ENCODE measurements at regions not wholly inside any gene's neighbourhood (a gene's known extent, or its start where the extent isn't known, plus 50 kb on each side); places are given as distances from the start of the nearest gene placed in this dataset.

DNA sequence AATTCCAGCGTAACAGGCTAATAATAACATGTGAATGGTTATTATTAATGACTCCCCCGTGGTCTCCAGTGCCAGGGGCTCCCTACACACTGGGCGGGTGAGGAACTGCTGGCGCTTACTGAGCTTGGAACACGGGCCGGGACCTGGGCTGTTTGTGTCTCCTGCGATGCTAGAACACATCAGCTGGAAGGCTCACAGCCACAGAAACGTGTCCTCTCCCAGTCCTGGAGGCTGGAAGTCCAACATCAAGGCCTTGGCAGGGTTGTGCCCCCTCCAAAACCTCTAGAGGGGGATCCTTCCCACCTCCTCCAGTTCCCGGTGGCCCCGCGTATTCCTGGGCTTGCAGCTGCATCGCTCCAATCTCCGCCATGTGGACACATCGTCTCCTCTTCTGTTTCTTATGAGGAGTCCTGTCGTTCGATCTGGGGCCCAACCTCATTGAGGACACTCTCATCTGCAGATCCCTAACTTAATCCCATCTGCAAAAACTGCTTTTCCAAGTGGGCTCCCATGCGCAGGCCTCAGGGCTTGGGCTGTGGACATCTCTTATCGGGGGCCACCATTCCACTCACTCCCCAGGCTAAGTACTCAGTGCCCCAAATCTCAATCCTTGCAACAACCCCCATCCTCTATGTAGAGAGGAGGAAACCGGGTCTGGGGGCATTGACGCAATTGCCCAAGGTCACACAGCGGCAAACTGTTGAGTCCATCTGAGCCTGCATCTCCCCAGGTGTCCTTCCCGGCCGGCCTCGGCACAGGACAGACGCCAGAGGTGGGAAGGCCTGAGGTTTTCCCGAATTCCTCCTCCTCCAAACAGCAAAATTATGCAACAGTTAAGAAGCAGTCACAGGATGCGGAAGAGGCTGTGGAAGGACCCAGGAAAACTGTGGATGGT is 193.9 kb downstream of the IRF8 start:
- no peaks in the 10 kb centered on the region for H3K9me3 ChIP-seq (ENCODE audit: control insufficient read depth, insufficient read depth, low read length)
- H3K9ac ChIP-seq (ENCODE audit: low read depth, low read length) = no peak overlapping the region
- 0 out of 2 replicates have a peak, but pooled peaks cover 7% of the 10 kb centered on the region for H3K4me1 ChIP-seq (ENCODE audit: insufficient read depth, low read length)
- H3K36me3 ChIP-seq (ENCODE audit: insufficient read depth, low read length) = no peaks in the 10 kb centered on the region

DNA sequence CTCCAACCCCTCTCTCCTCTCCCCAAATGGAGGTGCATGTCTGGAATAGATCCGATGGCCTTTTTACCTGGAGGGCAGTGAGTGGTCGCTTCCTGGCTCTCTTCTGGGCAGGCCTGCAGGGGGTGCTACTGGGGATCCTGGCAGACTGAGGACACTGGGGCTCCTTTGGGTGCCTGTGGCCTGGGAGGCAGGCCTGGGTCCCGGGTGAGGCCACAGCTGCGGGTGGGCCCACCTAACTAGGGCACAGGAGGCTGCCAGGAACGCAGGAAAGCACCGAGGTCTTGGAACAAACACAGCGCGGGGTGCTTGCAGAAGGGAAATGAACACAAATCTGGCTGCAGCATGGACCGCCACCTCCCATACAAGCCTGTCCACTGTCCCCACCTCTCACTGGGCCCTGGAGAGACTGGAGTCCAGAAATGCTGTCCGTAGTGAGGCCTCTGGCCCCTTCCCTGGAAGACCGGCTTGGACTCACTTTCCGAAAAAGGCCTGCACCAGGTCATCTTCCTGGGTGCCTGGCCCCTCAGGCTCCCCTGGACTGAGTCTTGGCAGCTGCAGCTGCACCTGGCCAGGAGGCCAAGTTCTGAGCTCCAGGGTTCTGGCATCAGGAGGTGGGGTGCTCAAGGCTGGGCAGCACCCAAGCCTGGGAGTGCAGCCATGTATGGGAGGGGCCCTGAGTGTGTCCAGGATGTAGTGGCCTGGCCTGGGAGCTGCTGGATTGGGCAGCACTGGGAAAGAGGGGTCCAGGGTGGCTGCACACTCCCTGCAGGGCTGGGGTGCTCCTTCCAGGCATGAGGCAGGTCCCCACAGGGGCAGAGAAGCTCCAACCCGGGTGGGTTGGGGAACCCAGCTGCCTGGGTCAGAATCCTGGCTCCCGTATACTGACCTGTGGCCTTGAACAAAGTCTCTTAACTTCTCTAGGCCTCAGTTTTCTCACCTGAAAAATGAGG is 195.1 kb downstream of the IRF8 start:
- Histone ChIP-seq H3K4me1 (ENCODE audit: insufficient read depth, low read length) (0 out of 2 replicates have a peak, but pooled peaks cover 2% of the 10 kb centered on the region), H3K9ac (ENCODE audit: low read depth, low read length) (no peak overlapping the region), H3K36me3 (ENCODE audit: insufficient read depth, low read length) (no peaks in the 10 kb centered on the region), H3K9me3 (ENCODE audit: control insufficient read depth, insufficient read depth, low read length) (no peaks in the 10 kb centered on the region)

DNA sequence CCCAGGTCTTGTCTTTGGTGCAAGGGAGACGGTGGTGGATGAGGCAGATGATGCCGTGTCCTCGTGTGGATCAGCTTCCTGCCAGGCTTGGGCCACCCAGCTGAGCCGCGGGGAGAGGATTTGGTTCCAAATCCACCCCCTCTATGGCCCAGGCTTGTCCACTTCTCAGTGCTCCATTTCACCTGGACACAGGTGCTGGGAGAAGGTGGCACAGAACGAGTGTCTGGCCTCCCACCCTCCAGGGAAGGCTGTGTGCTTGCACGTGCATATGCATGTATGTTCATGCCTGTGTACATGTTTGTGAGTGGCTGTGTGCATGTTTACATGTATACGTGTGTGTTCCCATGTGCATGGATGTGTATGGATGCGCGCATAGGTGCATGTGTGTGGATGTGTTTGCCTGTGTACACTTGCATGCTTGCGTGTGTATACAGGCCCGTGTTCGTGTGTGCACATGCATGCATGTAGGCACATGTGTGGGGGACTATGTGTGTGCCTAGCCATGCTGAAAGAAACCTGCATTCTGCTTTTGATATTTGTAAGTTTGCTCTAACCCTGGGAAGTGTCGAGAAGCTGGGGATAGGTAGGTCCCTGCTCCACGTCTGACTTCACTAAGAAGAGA is 196.3 kb downstream of the IRF8 start:
- Histone ChIP-seq H3K36me3 (ENCODE audit: insufficient read depth, low read length) (no peaks in the 10 kb centered on the region), H3K9me3 (ENCODE audit: control insufficient read depth, insufficient read depth, low read length) (no peaks in the 10 kb centered on the region), H3K4me1 (ENCODE audit: insufficient read depth, low read length) (no peaks in the 10 kb centered on the region)

DNA sequence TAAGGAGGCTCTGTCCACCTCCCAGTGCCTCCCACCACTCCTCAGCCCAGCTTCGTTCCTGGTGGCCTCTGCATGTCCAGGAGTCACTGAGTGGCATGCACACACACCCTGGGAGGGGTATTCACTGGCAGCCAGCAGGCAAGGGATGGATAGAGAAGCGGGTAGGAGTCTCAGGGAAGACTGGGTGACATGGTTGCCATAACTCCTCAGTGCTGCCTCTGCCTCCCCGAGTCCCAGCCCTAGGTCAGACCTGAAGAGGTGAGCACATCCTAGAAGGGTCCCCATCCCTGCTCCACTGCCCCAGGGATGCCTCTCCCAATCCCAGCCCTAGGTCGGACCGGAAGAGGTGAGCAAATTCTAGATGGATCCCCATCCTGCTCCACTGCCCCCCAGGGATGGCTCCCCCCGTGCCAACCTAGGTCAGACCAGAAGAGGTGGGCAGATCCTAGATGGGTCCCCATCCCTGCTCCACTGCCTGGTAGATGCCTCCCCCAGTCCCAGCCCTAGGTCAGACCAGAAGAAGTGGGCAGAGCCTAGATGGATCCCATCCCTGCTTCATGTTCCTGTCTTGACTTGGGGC is 197.0 kb downstream of the IRF8 start:
- Histone ChIP-seq H3K4me1 (ENCODE audit: insufficient read depth, low read length) (0 out of 2 replicates have a peak, but pooled peaks cover under 1% of the 10 kb centered on the region), H3K9ac (ENCODE audit: low read depth, low read length) (no peak overlapping the region), H3K36me3 (ENCODE audit: insufficient read depth, low read length) (no peaks in the 10 kb centered on the region), H3K9me3 (ENCODE audit: control insufficient read depth, insufficient read depth, low read length) (no peaks in the 10 kb centered on the region)

More for the DNA sequence above, 196.3 kb downstream of the IRF8 start:
- no peak overlapping the region for H3K9ac ChIP-seq (ENCODE audit: low read depth, low read length)

DNA sequence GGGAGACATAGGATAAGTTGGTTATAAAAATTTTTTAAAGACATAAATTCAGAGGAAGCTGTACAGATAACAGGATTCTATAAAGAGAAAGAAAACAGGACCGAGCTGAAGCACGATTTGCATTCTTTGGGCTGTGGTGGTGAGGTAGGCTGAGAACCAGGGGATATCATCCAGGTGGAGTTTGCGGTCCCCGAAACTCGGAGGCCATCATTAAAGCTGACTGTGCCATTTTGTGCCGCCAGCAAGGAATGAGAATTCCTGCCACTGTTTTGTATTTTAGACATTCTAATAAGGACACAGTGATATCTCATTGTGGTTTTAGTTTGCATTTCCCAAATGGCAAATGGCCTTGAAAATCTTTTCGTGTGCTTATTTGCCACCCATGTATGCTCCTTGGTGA is 197.9 kb downstream of the IRF8 start:
- H3K4me1 ChIP-seq (ENCODE audit: insufficient read depth, low read length) = 0 out of 2 replicates have a peak, but pooled peaks cover 3% of the 10 kb centered on the region
- H3K36me3 ChIP-seq (ENCODE audit: insufficient read depth, low read length) = no peaks in the 10 kb centered on the region
- H3K9ac ChIP-seq (ENCODE audit: low read depth, low read length) = no peak overlapping the region
- H3K9me3 ChIP-seq (ENCODE audit: control insufficient read depth, insufficient read depth, low read length) = no peaks in the 10 kb centered on the region

DNA sequence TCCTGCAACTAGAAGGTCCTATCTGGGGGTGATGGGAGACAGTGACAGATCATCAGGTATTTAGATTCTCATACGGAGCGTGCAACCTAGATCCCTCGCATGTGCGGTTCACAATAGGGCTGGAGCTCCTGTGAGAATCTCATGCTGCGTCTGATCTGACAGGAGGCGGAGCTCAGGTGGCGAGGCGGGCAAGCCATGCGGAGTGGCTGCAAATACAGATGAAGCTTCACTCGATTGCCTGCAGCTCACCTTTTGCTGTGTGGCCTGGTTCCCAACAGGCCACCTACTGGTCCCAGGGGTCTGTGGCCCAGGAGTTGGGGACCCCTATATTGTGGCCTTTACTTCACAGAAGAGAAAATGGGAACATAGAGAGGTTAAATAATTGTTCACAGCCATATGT is 200.4 kb downstream of the IRF8 start:
- H3K4me1 ChIP-seq (ENCODE audit: insufficient read depth, low read length) = 0 out of 2 replicates have a peak, but pooled peaks cover 3% of the 10 kb centered on the region
- H3K36me3 ChIP-seq (ENCODE audit: insufficient read depth, low read length) = no peaks in the 10 kb centered on the region
- H3K9ac ChIP-seq (ENCODE audit: low read depth, low read length) = no peak overlapping the region
- no peaks in the 10 kb centered on the region; the same call in 1 of the 2 replicates for H3K9me3 ChIP-seq (ENCODE audit: control insufficient read depth, insufficient read depth, low read length)

DNA sequence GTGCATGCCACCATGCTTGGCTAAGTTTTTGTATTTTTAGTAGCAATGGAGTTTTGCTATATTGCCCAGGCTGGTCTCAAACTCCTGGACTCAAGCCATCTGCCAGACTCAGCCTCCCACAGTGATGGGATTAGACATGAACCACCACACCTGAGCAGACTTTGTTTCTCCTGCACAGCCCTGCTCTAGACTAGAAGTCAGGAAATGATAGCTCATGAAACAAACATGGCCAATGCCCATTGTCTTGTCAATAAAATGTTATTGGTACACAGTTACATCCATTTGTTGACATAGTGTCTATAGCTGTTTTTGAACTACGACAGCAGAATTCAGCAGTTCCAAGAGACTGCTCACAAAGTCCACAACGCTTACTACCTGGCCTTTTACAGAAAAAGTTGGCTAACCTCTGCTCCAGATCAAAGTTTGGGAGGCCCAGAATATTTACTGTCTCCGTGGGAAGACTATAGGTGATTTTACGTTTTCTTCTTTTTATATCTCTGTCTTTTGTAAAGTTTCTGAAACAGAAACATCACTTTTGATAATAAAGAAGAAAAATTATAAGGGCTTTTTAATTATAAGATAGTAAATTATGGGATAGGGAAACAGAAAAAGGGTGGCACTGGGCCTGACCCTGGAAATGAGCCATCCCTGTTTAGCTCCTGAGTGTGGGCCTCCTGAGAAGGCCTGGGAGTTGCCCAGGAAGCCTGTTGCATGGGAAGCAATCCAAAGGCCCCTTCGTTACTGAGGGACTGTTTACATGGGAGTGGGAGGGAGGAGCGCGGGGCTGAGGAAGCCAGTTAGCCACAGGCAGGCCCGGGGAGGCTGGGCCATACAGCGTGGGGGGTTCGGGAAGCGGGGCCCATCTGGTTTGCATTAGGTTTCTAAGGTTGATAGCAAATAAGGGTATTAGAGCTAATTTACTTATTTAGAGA is 201.5 kb downstream of the IRF8 start:
- Histone ChIP-seq H3K9ac (ENCODE audit: low read depth, low read length) (no peak overlapping the region), H3K4me1 (ENCODE audit: insufficient read depth, low read length) (0 out of 2 replicates have a peak, but pooled peaks cover 3% of the 10 kb centered on the region), H3K9me3 (ENCODE audit: control insufficient read depth, insufficient read depth, low read length) (no peaks in the 10 kb centered on the region; the same call in 1 of the 2 replicates), H3K36me3 (ENCODE audit: insufficient read depth, low read length) (no peaks in the 10 kb centered on the region)

DNA sequence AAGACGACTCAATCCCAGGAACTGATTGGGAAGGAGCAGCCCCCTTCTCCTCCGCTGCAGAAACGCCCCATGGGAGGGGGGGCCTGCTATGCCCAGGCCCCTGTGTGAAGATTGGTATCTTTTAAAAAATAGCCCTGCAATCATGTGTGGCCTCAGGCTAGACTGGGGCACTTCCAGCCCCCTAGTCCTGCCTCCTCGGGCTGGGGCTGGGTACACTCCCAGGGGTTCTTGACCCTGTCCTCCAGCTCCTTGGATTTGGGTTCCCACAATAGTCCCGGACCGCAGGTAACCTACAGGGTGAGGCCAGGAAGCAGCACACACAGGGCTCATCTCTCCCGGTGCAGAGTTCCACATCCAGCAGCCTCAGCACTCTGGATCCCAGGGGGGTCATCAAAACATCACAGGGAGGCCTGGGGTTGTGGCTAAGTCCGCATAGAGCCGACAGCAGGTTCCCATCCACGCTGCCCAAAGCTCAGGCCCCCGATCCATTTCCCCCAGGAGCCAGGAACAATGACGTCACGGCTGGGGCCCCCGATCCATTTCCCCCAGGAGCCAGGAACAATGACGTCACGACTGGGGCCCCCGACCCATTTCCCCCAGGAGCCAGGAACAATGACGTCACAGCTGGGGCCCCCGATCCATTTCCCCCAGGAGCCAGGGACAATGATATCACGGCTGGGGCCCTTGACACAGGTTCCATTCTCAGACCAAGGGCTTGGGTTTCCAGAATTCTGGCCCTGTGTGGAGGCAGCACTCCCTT is 202.4 kb downstream of the IRF8 start:
- Histone ChIP-seq H3K4me1 (ENCODE audit: insufficient read depth, low read length) (0 out of 2 replicates have a peak, but pooled peaks cover 3% of the 10 kb centered on the region), H3K9me3 (ENCODE audit: control insufficient read depth, insufficient read depth, low read length) (no peaks in the 10 kb centered on the region; the same call in 1 of the 2 replicates), H3K36me3 (ENCODE audit: insufficient read depth, low read length) (no peaks in the 10 kb centered on the region), H3K9ac (ENCODE audit: low read depth, low read length) (no peak overlapping the region)

DNA sequence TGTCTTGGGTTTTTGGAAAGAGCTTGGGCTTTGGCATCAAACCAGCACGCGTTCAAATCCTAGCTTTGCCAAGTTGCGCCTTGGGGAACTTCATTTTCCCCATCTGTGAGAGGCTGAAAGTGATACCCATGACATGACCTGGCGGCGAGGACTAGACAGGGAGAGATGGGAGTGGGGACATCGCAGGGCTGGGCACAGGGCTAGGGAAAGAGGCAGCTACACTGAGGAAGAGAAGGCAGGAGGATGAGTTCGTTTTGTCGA is 202.9 kb downstream of the IRF8 start:
- 0 out of 2 replicates have a peak, but pooled peaks cover 3% of the 10 kb centered on the region for H3K4me1 ChIP-seq (ENCODE audit: insufficient read depth, low read length)
- H3K36me3 ChIP-seq (ENCODE audit: insufficient read depth, low read length) = no peaks in the 10 kb centered on the region
- no peaks in the 10 kb centered on the region; the same call in 1 of the 2 replicates for H3K9me3 ChIP-seq (ENCODE audit: control insufficient read depth, insufficient read depth, low read length)
- H3K9ac ChIP-seq (ENCODE audit: low read depth, low read length) = no peak overlapping the region

DNA sequence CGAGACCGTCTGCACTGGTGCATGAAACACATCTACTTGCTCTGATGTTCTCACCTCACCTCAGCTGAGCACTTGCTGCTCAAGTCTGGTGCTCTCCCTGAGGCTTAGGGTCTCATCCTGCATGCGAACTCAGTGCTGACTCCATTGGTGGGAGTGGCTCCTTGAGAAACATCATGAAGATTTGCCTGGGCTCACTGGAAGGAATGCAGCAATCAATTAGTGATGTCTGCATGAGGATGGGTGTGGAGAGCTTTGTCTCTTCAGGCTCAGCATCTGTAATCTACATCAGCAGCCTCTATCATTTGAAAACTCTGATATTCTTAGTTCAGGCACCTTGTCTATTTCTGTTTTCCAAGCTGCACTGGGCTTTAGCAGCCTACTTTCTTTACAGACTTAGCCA is 204.4 kb downstream of the IRF8 start:
- no peak overlapping the region for H3K9ac ChIP-seq (ENCODE audit: low read depth, low read length)
- 0 out of 2 replicates have a peak, but pooled peaks cover 3% of the 10 kb centered on the region for H3K4me1 ChIP-seq (ENCODE audit: insufficient read depth, low read length)
- H3K9me3 ChIP-seq (ENCODE audit: control insufficient read depth, insufficient read depth, low read length) = no peaks in the 10 kb centered on the region; the same call in 1 of the 2 replicates
- H3K36me3 ChIP-seq (ENCODE audit: insufficient read depth, low read length) = no peaks in the 10 kb centered on the region

DNA sequence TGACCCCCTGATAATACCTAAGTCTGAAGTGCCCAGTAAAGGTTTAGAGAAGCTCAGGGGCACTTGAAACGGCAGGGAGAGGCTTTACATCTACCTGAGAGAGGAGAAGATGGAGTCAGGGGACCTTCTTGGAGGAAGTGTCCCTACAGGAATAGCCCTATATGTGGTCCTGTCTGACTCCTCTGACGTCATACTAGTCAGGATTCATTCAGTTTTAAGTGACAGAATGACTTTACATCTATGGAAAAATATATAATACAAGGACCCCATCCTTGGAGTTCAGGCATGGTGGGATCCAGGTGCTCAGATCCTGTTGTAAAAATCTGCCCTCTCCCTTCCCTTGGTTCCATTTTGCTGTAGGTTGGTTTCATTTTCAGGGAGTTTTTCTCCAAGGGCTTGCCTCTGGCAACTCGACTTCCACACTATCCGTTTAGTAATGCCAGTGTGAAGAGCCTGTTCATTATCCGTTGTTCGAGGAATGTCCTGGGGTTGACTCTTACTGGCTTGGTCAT is 205.6 kb downstream of the IRF8 start:
- H3K36me3 ChIP-seq (ENCODE audit: insufficient read depth, low read length) = no peaks in the 10 kb centered on the region
- H3K9ac ChIP-seq (ENCODE audit: low read depth, low read length) = no peak overlapping the region
- H3K9me3 ChIP-seq (ENCODE audit: control insufficient read depth, insufficient read depth, low read length) = no peaks in the 10 kb centered on the region; the same call in 1 of the 2 replicates
- 0 out of 2 replicates have a peak, but pooled peaks cover 3% of the 10 kb centered on the region for H3K4me1 ChIP-seq (ENCODE audit: insufficient read depth, low read length)

DNA sequence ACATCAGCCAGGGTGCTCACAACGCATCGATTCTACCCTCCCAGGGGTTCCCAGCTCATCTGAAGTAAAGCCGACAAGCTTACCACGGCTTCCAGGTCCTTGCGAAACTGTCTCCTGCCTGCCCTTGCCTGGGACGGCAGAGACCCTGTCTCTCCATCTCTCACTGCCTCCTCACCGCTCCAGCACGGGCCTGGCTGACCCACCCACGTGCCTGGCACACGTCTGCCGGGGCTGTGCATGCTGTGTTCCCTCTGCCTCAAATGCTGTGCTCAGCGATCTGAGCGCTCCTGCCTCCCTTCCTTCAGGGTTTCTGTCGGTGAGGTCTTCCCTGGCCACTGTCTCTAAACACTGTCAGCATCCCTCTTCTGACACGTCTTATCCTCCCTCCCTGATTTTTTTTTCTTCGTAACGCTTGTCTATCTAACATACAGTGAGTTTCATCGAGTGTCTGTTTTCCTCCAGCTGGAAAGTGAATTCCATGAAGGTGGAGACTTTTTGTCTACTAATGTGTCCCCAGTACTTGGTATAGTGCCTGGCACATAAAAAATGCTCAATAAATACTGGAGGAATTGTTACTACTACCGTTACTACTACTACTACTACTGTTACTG is 208.4 kb downstream of the IRF8 start:
- Histone ChIP-seq H3K4me1 (ENCODE audit: insufficient read depth, low read length) (no peaks in the 10 kb centered on the region), H3K9ac (ENCODE audit: low read depth, low read length) (no peak overlapping the region), H3K9me3 (ENCODE audit: control insufficient read depth, insufficient read depth, low read length) (no peaks in the 10 kb centered on the region; the same call in 1 of the 2 replicates), H3K36me3 (ENCODE audit: insufficient read depth, low read length) (no peaks in the 10 kb centered on the region)

All from ES-I3 (cell line).